ENCODE measurements at regions not wholly inside any gene's neighbourhood (a gene's known extent, or its start where the extent isn't known, plus 50 kb on each side); places are given as distances from the start of the nearest gene placed in this dataset.
"Not testable (repeated sequence)": the region's sequence is repeated elsewhere in the genome, so short reads cannot be mapped to it uniquely, and the experiment has no call there.

DNA sequence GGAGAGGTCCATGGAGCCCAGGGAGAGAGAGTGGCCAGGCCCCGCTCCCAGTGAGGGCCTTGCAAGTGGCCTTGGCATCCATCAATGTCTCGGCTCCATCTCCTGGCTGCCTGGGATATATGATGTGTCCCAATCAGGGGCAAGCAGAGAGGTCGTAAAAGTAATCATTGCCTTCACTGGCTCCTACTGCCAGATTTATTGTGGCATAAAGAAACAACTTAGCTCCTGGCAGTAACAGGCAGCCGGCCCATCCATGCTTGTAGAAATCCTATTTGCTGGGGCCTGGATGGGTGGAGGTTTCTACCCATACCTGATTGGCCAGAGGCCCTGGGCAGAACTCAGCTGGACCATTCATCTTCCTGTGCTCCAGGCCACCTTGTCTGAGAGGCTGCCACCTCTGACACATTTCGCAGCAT lies 272.6 kb downstream of the MATN1 start:
- DNase-seq: no peak

- DNase-seq: no peak
These were observed 273.1 kb downstream of the MATN1 start for GRCh38 chr1:30450148-30450817.

- no peak for DNase-seq
These were observed 273.8 kb downstream of the MATN1 start for GRCh38 chr1:30449428-30450147.

DNA sequence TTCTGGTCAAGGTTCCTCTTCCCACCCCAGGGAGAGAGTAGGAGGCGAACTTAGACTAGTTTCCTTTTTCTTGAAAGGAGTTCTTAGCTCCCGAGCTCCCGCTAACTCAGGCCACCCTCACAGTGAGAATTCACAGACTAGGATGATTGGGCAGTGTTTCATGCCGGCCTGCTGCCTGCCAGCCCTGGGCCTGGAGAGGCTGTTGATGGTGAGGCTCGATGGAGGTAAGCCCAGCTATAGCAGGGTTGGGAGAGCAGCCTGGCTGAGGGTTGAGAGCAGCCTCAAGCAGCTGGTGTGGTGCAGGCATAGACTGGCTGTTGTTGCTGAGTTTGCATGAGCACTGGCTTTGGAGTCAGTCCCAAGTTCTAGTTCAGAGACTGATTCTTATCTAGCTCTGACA lies 274.4 kb downstream of the MATN1 start:
- no peak for DNase-seq

DNA sequence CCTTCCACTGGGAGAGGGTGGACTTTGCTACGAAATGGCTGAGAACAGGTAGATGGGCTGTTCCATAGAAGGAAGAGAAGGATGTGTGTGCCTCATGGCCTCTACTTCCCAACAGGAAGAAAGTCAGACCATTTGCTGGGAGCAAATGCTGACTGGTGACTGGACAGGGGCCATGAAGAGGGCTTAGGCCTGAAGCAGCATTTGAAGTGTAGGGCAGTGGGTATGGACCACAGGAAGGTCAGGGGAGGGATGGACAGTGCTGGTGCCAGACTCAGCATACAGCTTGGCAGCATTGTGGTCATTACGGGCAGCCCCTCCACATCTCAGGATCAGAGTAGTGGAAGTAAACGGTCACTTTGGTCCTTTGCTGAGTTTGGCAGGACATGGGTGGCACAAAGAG lies 275.7 kb downstream of the MATN1 start:
- no peak for DNase-seq

- DNase-seq: no peak
These were observed 276.3 kb downstream of the MATN1 start for GRCh38 chr1:30447080-30447479.

DNA sequence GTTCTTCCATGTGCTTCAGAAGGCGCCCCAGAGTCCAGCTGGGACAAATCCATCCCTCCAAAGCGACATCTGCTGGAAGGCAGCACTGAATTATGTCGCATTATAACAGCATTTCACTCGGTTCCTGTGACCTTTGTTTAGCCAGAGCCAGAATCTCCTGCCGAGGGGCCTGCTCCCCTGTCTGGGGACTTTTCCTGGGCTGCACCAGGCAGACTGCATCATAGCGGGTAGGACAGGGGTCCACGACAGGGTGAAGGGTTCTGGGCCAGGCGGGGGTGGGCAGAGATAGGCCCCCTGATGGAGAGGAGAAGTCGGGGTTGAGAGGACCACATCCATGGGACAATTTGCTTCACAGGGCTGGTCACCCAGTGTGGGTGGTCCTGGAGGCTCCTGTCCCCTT lies 276.9 kb downstream of the MATN1 start:
- DNase-seq: no peak

GRCh38 chr1:30446095-30446494 lies 277.3 kb downstream of the MATN1 start:
- DNase-seq: no peak

DNA sequence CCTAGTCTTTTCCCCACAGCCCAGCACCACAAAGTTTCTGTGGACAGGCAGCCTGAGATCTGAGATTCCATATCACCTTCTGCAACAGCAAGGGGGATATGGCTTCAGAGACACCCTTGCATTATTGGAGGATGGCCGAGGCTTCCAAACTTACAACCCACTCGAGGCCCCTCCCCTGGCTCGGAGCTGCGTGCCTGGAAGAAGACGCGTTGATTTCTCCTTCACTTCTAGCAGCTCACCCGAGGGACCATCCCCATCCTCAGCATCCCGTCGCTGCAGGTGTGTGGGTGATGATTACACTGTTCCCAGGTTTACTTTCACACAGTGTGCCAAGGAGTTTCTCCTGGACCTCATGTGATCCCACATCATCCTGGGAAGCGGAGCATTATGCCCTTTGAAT lies 277.9 kb downstream of the MATN1 start:
- DNase-seq: no peak

- DNase-seq: no peak
These were observed 278.5 kb downstream of the MATN1 start for GRCh38 chr1:30444850-30445249.

- DNase-seq: no peak
These were observed 279.0 kb downstream of the MATN1 start for GRCh38 chr1:30444401-30444800.

GRCh38 chr1:30438274-30438673 lies 285.1 kb downstream of the MATN1 start:
- DNase-seq: not testable (repeated sequence)

GRCh38 chr1:30437059-30437576 lies 286.3 kb downstream of the MATN1 start:
- no peak for DNase-seq

DNA sequence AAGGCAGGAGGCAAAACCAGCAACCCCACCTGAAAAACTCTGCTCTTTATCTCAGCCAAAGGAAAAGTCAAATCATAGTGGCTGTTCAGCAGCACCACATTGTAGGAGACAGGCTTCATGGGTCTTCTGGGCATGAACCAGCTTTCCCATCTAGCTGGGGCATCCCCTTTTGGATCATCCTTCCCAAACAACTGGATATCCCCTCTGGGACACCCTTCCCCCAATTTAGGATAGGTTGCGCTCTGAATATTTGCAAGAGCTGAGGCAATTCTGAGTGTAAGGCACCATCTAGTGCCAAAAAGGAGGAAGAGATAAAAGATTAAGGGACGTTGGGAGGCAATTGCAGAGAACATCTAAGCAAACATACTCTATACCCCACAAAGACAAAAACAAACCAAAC lies 295.8 kb downstream of the MATN1 start:
- no peak for DNase-seq

DNA sequence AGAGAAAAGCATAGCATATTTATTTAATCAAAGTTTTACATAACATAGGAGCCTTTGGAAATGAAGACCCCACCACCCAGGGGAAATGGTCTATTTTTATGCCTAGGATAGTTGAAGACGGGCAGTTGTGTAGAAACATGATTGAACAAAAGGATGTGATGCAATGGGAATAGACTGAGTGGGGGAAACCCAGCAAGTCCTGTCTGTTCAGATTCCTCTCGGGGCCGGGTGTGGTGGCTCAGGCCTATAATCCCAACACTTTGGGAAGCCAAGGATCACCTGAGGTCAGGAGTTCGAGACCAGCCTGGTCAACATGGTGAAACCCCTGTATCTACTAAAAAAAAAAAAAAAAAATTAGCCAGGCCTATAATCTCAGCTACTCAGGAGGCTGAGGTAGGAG lies 298.3 kb downstream of the MATN1 start:
- DNase-seq: no peak

DNA sequence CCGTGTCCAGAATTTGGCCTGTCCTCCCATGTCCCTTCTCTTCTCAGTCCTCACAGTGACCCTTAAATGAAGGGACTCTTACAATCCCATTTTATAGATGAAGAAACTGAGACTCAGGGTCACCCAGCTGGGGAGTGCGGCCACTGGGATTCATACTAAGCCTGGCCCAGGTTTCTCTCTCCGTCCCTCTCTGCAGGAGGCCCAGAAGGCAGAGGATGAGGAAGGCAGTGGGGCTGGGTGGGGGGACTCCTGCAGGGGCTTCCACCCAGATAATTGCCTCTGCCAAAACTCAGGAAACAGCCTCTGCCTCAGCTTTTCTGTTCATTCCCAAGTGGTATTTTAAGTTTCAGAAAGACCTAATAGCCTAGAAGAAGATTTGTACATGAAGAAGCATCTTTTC lies 299.8 kb downstream of the MATN1 start:
- DNase-seq: no peak

- DNase-seq: no peak
These were observed 301.1 kb downstream of the MATN1 start for GRCh38 chr1:30422251-30422650.

GRCh38 chr1:30420519-30421050 lies 302.8 kb downstream of the MATN1 start:
- DNase-seq: no peak

GRCh38 chr1:30419831-30420230 lies 303.6 kb downstream of the MATN1 start:
- no peak for DNase-seq

DNA sequence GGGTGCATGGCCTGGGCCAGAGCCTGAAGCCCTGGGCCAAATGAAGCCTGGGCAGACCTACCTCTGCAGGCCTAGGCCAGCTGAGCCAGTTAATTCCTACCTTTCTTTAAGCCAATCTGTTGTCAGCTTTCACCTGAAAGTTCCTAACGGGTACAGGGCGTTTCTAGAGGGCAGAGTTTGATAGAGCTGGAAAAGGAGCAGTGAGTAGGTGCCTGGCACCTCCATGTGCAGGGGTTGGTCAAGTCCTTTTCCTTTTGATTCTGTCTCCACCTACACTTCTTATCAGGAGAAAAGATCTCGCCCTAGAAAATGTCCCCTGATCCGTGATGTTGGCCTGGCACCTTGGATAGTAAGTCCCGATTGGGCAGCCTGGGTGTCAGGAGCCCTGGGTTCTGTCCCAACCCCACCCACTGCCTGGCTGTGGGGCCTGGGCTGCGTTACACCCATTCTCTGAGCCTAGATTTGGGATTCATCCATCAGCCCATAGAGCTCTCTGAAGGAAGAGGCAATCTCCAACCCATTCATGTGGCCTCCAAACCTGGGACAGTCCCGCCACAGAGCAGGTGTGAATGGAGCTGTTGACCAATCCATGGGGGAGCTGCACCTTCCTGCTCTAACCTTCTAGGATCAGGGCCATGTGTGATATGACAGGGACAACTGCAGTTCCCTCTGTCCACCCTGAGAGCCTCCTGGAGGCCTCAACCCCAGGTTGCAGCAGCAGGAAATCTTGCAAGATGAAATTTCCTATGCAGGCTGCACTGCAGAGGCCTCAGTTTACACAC lies 304.3 kb downstream of the MATN1 start:
- DNase-seq: no peak

DNA sequence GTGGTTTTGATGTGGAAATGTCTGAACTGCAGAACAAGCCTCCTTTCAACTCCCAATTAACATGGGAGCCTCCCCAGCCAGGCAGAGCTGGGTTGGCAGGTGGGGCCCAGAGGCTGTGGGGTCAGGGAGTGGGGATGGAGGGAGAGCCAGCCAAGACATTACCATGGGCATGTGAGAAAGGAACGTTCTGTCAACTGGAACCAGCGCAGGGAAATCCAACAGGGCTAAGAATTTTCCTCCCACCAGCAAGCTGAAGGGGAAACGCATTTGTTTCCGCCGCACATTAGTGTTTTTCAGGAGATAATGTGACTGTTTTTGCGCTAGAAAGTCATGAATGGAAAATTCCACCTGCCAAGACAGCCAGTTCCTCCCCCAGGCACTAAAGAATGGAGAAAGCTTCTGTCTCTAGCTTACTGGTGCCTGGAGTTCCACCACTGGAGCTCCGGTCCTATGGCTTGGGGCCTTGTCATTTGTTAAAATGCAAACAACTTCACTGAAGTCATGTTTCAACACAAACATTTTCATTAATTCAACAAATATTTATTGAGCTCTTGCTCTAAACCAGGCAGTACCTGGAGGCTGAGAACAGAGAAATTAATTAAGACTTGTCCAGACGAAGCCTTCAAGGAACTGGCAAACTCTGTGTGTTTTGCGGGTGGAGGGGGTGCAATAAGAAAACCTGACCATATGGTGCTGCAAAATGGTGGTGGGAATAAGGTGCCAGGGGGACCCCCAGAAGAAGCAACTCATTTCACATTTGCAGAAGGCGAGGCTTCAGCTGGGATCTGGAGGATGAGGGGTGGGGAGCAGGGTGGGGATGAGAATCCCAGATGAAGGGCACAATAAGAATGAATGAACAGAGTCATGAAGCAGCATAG lies 305.1 kb downstream of the MATN1 start:
- no peak for DNase-seq

GRCh38 chr1:30417701-30418046 lies 305.7 kb downstream of the MATN1 start:
- DNase-seq: no peak

All from central memory CD4-positive, alpha-beta T cell (primary cell).